CD4-positive, alpha-beta T cell treated with Interleukin-1 beta for 1 hour (primary cell): ENCODE measurements at regions not wholly inside any gene's neighbourhood (a gene's known extent, or its start where the extent isn't known, plus 50 kb on each side); places are given as distances from the start of the nearest gene placed in this dataset.
"Not testable (repeated sequence)": the region's sequence is repeated elsewhere in the genome, so short reads cannot be mapped to it uniquely, and the experiment has no call there.

Experiments used
- DNase-seq, 2 donors: peaks; one replicate each; pipeline ENCODE4 v3.0.0-alpha.2; 2020 to 2022

DNA sequence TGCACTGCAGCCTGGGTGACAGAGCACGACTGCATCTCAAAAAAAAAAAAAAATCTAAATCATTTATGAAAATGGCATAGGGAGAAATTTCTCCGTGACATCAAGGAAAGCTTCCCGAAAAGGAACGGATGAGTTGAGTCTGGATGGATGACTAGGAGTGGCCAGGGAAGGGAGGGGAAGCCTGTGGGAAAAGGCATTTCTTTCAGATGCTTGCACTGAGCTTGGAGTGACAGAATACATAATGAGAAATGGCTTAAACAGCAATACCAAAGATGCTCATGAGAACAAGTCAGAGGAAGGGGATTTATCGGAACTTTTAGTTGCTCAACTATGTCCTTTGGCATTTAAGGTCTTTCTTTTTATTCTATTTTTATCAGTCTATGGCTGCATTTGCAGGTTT lies 1369.2 kb upstream of the TMEM132C start:
- DNase-seq = no peak

- DNase-seq = no peak
Measured at GRCh38 chr12:126898562-126898961, 1368.4 kb upstream of the TMEM132C start.

DNA sequence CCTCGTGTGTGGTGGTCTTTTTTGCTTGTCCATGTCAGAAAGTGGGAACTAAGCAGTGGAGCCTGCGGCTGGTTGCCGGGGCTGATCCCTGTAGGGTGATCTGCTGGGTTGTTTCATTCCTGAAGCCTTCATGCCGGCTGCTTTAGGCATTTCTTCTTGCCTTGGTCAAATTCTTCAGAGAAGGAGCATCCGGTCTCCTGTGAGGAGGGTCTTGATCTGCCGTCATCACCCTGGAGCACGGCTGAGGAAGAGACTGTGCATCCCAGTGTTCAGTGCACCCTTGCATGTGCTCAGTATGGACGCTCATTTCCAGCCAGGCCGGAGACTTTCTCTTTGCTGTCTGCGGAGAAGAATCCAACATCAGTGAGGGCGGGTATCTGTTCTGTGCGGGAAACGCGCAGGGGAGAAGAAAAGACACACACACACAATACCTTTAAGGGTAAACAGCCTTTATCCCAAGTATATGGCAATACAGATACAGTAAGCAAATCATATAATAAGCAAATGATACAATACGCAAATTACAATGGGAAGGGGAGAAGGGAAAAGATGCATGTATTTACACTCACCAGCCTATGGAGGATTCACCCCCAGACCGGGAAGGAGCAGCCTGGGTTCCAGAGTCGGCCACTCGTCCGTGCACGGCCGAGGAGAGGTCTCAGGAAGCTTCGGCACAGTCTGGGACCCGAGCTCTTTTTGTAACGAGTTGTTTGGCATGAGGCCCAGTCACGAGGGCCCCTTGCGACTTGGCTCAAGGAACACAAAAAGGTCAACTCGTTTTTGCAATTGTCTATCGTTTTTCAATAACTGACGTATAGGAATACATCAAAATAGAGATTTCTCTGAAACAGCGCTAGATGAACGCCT lies 1366.8 kb upstream of the TMEM132C start:
- no peak for DNase-seq

GRCh38 chr12:126903027-126903876 lies 1363.7 kb upstream of the TMEM132C start:
- DNase-seq = no peak

DNA sequence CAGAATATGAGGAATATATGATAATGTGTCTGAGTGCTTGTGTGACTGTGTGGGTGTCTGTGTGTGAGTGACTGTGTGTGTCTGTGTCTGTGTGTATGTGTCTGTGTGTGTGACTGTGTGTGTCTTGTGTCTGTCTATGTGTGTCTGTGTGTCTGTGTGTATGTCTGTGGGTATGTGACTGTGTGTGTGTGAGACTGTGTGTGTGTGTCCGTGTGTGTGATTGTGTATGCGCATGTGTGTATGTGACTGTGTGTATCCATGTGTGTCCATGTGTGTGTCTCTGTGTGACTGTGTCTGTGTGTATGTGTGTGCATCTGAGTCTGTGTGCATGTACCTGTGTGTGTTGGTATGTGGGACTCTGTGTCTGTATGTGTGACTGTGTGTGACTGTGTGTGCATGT lies 1361.2 kb upstream of the TMEM132C start:
- no peak for DNase-seq

GRCh38 chr12:126907900-126908764 lies 1358.8 kb upstream of the TMEM132C start:
- no peak for DNase-seq

DNA sequence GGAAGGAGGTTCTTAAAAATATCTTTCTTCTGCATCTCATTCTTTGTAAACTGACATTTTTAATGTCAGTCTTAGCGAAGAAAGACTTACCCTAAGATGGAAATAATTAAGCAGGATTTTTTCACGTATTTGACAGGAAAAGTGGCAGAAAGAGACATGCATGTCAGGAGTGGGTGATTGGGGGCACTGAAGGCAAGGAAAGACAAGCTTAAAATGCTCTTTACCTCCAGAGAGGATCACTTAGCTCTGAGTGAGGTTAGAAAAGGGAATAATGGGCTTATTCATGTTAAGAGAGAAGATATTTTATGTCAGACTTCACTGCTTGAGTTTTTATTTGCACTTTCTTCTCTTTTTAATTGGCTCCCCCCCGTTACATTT lies 1358.2 kb upstream of the TMEM132C start:
- DNase-seq = no peak

DNA sequence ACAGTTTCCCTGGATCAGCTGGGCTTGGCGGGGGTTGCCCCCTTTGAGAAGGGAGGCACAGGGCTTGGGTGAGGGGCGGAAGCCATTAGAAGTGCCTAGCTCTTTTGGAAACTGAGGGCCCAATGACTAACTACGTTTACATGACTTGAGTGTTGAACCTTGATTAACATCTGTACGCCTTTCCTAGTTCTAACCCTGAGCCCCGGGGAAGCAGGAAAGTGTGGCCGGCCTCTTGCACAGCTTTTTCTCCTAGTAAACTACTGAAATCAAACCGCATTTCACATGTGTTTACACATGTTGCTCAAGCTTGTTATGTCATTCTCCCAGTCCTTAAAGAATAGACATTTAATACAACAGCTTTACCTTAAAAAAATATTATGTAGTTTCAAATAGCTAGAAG lies 1356.4 kb upstream of the TMEM132C start:
- no peak for DNase-seq

DNA sequence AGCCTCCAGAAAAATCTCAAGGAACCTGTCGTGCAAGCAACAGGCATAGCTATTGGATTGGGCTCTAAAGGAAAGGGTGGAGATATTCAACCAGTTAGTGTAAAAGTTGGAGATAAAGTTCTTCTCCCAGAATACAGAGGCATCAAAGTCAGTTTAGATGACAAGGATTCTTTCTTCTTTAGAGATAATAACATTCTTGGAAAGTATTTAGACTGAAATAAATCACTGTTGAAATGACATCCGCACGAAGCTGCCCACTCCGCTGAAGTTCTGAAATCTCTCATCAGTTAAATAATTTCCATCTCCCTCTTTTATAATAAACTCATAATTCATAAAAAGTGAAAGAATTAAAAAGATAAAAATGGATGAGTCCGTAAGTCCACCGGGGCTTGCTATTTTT lies 1354.9 kb upstream of the TMEM132C start:
- DNase-seq = no peak

- no peak for DNase-seq
Measured at GRCh38 chr12:126914170-126914793, 1352.7 kb upstream of the TMEM132C start.

- DNase-seq = no peak
Measured at GRCh38 chr12:126915309-126915708, 1351.7 kb upstream of the TMEM132C start.

GRCh38 chr12:126926023-126926594 lies 1340.9 kb upstream of the TMEM132C start:
- no peak for DNase-seq

GRCh38 chr12:126930234-126930633 lies 1336.7 kb upstream of the TMEM132C start:
- no peak for DNase-seq

GRCh38 chr12:126932156-126932555 lies 1334.8 kb upstream of the TMEM132C start:
- no peak for DNase-seq

DNA sequence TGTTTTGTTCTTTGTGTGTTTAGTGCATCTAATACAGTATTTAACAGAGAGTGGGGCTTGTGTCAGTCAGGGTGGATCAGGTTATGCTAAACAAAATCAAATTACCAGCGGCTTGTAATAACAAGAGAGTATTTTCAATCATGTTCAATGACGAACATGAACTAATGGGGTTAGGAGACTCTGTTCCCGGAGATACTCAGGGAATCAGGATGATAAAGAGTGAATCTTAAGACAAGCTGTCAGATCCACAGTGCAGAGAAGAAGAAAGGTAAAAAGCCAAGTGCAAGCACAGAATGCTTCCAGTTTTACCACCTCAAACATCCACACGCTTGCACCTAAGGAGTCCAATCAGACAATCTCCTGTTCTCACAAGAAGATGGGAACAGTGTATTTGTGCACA lies 1331.5 kb upstream of the TMEM132C start:
- DNase-seq = no peak

DNA sequence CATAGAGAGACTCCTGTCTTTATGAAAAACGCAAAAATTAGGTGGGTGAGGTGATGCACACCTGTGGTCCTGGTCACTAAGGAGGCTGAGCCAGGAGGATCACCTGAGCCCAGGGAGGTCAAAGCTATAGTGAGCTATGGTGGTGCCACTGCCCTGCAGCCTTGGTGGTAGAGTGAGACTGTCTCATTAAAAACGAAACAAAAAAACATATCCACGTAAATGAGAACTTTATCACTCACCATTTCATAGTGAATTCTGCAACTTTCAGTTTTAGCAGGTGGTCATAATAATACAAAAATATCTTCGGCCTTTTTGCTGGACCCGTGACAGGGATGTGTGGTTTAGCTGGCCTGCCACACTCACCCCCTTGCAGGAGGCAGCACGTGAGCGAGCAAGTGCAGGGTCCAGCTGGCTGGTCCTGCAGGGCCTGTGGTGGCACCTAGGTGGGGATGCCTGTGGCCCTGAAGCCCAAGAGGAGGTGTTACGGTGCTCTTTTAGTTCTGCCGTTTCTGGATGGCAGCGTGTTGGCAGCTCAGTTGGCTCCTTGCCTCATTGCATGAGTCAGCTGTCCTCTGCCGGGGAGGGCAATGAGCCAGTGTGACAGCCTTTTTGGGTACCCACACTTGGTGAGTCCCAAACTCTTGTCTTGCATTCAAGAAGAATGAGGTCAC lies 1330.7 kb upstream of the TMEM132C start:
- DNase-seq = no peak

- no peak for DNase-seq
Measured at GRCh38 chr12:126937431-126937830, 1329.5 kb upstream of the TMEM132C start.

DNA sequence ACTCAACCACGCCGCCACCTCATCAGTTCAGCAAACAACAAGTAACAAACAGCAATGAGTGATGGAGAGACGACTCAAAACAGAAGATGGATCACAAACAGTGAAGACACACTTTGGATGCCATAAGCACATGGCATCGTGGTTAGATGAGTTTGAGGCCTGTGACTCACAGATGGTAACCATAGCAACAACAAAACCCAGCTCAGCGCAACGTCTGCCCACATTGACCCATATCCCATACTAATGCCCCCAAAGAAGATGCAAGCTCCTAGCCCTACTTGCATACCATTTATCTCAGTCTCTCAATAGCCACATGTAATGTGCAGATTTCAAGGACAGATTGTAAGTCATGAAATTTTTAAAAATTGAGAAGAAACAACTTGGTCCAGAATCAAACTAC lies 1322.3 kb upstream of the TMEM132C start:
- DNase-seq = no peak

DNA sequence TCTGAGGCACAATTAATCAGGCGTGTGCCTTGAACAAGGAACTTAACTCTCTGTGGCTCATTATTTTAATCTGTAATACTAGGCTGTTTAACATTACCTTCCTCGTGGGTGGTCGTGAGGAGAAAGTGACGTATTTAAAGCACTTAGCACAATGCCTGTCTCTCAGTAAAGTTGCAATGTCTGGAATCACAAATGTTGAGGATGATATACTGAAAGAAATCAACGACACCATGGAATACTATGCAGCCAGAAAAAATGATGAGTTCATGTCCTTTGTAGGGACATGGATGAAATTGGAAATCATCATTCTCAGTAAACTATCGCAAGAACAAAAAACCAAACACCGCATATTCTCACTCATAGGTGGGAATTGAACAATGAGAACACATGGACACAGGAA lies 1320.0 kb upstream of the TMEM132C start:
- DNase-seq = not testable (repeated sequence)

- DNase-seq = no peak
Measured at GRCh38 chr12:126949558-126949957, 1317.4 kb upstream of the TMEM132C start.

DNA sequence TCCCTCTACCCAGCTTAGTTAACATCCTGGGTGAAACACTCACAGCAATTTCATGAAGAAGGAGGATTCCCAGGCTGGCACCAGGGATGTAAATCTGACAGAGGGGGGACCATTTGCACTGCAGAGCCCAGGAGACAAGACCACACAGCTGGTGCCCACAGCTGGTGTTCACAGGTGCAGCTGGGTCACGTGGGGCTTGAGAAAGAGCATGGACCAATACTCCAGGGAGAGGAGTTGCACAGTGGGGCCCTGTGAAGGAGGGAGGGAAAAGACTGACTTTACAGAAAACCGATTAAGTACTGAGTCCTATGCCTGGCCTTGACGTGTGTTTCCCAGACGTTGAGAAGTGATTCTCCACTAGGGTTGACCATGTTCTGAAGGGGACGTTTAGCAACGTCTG lies 1316.7 kb upstream of the TMEM132C start:
- DNase-seq = no peak
